ENCODE measurements at regions not wholly inside any gene's neighbourhood (a gene's known extent, or its start where the extent isn't known, plus 50 kb on each side); places are given as distances from the start of the nearest gene placed in this dataset.

- TF ChIP-seq HBP1 (CRISPR knock-in tag; IDR thresholded peaks at IDR 0.05): no peak
- TF ChIP-seq ZNF766 (CRISPR knock-in tag; conservative IDR thresholded peaks at IDR 0.05): no peak
- no peak for TF ChIP-seq MEF2D (tag; conservative IDR thresholded peaks at IDR 0.05; ENCODE audit: low read depth)
- no peak for TF ChIP-seq FOXM1 (IDR thresholded peaks at IDR 0.05; ENCODE audit: low read depth)
- no peak for TF ChIP-seq FOXM1 (CRISPR knock-in tag; IDR thresholded peaks at IDR 0.05; ENCODE audit: low read depth)
- TF ChIP-seq TCF15 (CRISPR knock-in tag; IDR thresholded peaks at IDR 0.05): no peak
- TF ChIP-seq POLR2A (conservative IDR thresholded peaks at IDR 0.05): no peak
- no peak for TF ChIP-seq NR1H2 (CRISPR knock-in tag; IDR thresholded peaks at IDR 0.05)
- no peak for TF ChIP-seq KLF10 (CRISPR knock-in tag; IDR thresholded peaks at IDR 0.05)
- TF ChIP-seq TCF3 (CRISPR knock-in tag; IDR thresholded peaks at IDR 0.05): no peak
- TF ChIP-seq SMARCC2 (IDR thresholded peaks at IDR 0.05; ENCODE audit: low read depth): no peak
- TF ChIP-seq ZBTB34 (CRISPR knock-in tag; IDR thresholded peaks at IDR 0.05): no peak
- TF ChIP-seq ARHGAP35 (IDR thresholded peaks at IDR 0.05; ENCODE audit: partially characterized antibody): no peak
- TF ChIP-seq CBX5 (IDR thresholded peaks at IDR 0.05; ENCODE audit: borderline replicate concordance, low read depth): no peak
- no peak for TF ChIP-seq PATZ1 (CRISPR knock-in tag; IDR thresholded peaks at IDR 0.05; ENCODE audit: borderline replicate concordance)
Observed at GRCh38 chr12:77406219-77406905, 341.0 kb upstream of the E2F7 start.
